Left lung (tissue), 4 donors: ENCODE measurements at regions not wholly inside any gene's neighbourhood (a gene's known extent, or its start where the extent isn't known, plus 50 kb on each side); places are given as distances from the start of the nearest gene placed in this dataset.

ENCODE experiments used
- ATAC-seq: fragments of 200-7000 bp; cut with Tn5 transposase; one replicate; pipeline ENCODE4 v1.9.1; 2020; ENCODE audit warnings: moderate library complexity
- DNase-seq, 4 donors: peaks; one replicate each; pipeline ENCODE4 v3.0.0-alpha.2; 2013 to 2020
- H3K27ac ChIP-seq, 2 donors: fragments of 200-600 bp; sonication (generic) in 1 of 2; one replicate each; pipeline versions ENCODE4 v1.5.0 to v1.8.0; 2020 to 2021
- H3K27me3 ChIP-seq, 2 donors: fragments of 200-600 bp; sonication (generic) in 1 of 2; one replicate each; pipeline versions ENCODE4 v1.5.0 to v1.8.0; 2020 to 2021
- H3K36me3 ChIP-seq, 2 donors: fragments of 200-600 bp; sonication (generic) in 1 of 2; one replicate each; pipeline versions ENCODE4 v1.5.0 to v1.8.0; 2020 to 2021
- H3K4me1 ChIP-seq, 2 donors: fragments of 200-600 bp; one replicate each; pipeline ENCODE4 v1.8.0; 2021
- H3K4me3 ChIP-seq, 2 donors: fragments of 200-600 bp; sonication (generic) in 1 of 2; one replicate each; pipeline versions ENCODE4 v1.5.0 to v1.8.0; 2020 to 2021; ENCODE audit warnings: mild to moderate bottlenecking in 1 of 2
- H3K9me3 ChIP-seq, 2 donors: fragments of 200-600 bp; sonication (generic) in 1 of 2; one replicate each; pipeline versions ENCODE4 v1.5.0 to v1.8.0; 2020 to 2021
- CTCF ChIP-seq, 2 donors: fragments of 200-600 bp; sonication (generic) in 1 of 2; IDR thresholded peaks; one replicate each; pipeline versions ENCODE4 v1.5.0 to v1.8.0; 2021; ENCODE audit warnings: antibody characterized with exemption in 2 of 2
- intact Hi-C, 2 donors: fragments of 100-400 bp; cut with DNase I; formaldehyde crosslinking; loops; one replicate each; pipeline versions ENCODE4 v1.11.2 to v1.14.2; 2022
- donor health status: DM: no; HTN: yes; CAD: no.
- donor health status: DM: no; HTN: no; CAD: no.

GRCh38 chr10:108014145-108014901, 849.8 kb upstream of the SORCS1 start:
- Histone ChIP-seq H3K36me3 (no peaks in the 10 kb centered on the region), H3K4me3 (no peak overlapping the region), H3K27ac (no peak overlapping the region), H3K9me3 (peaks cover 0 to 25% of the 10 kb centered on the region in 2 donors), H3K27me3 (no peaks in the 10 kb centered on the region), H3K4me1 (no peaks in the 10 kb centered on the region)
- no peak for TF ChIP-seq CTCF (IDR thresholded peaks at IDR 0.05)
- ATAC-seq (no peak), DNase-seq (no peak)
- intact Hi-C loops: no loop called here

DNA sequence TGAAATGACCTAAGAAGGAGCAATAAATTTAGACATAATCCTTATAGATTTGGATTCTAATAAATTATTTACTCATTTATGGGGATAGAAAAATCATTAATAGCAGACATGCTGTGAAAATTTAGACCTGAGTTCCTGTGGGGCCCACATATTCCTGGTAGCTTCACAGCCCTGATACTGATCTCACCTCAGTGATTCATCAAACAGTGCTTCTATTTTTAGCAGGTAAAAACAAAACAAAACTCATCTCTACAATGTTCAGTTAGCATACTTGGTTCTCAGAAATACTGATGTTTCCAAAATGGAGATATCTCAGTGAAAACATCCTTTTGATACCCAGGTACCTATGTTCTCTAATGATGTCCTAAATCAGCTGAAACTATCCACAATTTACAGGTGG, 841.1 kb upstream of the SORCS1 start:
- Histone ChIP-seq H3K4me1 (no peaks in the 10 kb centered on the region), H3K27ac (no peak overlapping the region), H3K36me3 (no peaks in the 10 kb centered on the region), H3K27me3 (no peaks in the 10 kb centered on the region), H3K9me3 (peaks cover 0 to 14% of the 10 kb centered on the region in 2 donors), H3K4me3 (no peak overlapping the region)
- no peak for ATAC-seq
- no peak for DNase-seq
- intact Hi-C loops: no loop called here
- TF ChIP-seq CTCF (IDR thresholded peaks at IDR 0.05): no peak

DNA sequence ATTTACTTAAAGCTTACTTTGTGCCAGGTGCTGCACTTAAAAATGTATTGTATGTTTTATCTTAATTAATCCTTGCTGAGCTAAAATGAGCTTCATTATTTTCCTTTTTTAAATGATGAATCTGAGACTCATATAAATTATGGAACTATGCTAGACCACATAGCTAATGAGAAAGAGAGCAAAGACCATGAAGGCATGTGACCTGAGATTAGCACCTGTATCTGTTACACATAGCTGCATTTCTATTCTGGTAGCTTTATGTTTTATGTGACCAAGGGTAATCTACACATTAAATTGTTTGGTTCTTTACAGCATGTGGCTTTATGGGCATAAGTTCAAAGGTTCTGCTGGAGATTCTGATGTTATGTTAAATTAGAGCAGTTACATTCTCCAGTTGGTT, 839.1 kb upstream of the SORCS1 start:
- Histone ChIP-seq H3K4me3 (no peak overlapping the region), H3K27me3 (no peaks in the 10 kb centered on the region), H3K27ac (no peak overlapping the region), H3K9me3 (peaks cover 0 to 11% of the 10 kb centered on the region in 2 donors), H3K4me1 (no peaks in the 10 kb centered on the region), H3K36me3 (no peaks in the 10 kb centered on the region)
- no peak for ATAC-seq
- no peak for TF ChIP-seq CTCF (IDR thresholded peaks at IDR 0.05)
- no peak for DNase-seq
- intact Hi-C loops: no loop called here

GRCh38 chr10:108003061-108003460, 838.6 kb upstream of the SORCS1 start:
- H3K27ac ChIP-seq: no peak overlapping the region
- H3K9me3 ChIP-seq: peaks cover 0 to 9% of the 10 kb centered on the region in 2 donors
- no peaks in the 10 kb centered on the region for H3K36me3 ChIP-seq
- no peak for TF ChIP-seq CTCF (IDR thresholded peaks at IDR 0.05)
- no peaks in the 10 kb centered on the region for H3K27me3 ChIP-seq
- ATAC-seq (no peak), DNase-seq (no peak)
- no peak overlapping the region for H3K4me3 ChIP-seq
- intact Hi-C loops: no loop called here
- no peaks in the 10 kb centered on the region for H3K4me1 ChIP-seq

DNA sequence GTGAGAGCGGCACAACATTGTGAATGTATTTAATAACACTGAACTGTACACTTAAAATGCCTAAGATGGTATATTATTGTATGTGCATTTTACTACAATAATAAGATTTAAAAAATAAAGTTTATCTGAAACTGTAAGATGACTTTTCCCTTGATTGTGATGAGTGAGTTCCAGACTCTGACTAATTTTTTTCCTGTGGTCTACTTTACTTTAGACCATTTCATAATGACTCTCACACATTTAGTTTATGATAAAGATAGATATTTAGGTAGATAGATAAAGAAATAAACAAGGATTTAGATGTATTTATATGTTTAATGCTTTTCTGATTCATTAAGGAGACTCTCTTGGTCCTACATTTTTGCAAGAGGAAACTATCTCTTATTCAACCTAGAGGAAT, 835.9 kb upstream of the SORCS1 start:
- H3K4me1 ChIP-seq: no peaks in the 10 kb centered on the region
- no peak for DNase-seq
- no peak for TF ChIP-seq CTCF (IDR thresholded peaks at IDR 0.05)
- intact Hi-C loops: no loop called here
- no peaks in the 10 kb centered on the region for H3K27me3 ChIP-seq
- H3K36me3 ChIP-seq: no peaks in the 10 kb centered on the region
- no peak for ATAC-seq
- no peak overlapping the region for H3K4me3 ChIP-seq
- H3K27ac ChIP-seq: no peak overlapping the region
- no peaks in the 10 kb centered on the region for H3K9me3 ChIP-seq
